HepG2 (cell line): ENCODE measurements at regions not wholly inside any gene's neighbourhood (a gene's known extent, or its start where the extent isn't known, plus 50 kb on each side); places are given as distances from the start of the nearest gene placed in this dataset.

ENCODE experiments used
- ATAC-seq: fragments of 200-7000 bp; cut with Tn5 transposase; 3 replicates; pipeline ENCODE4 v1.9.1; 2020; ENCODE audit warnings: mild to moderate bottlenecking, moderate library complexity
- BruUV-seq: library from RNA; stranded (reverse); fragments of 400-500 nt; replicated peaks from 2 replicates; lab custom pipeline; 2021; lab: Mats Ljungman, UMichigan
- CTCF ChIA-PET: fragments of 300-600 bp; formaldehyde crosslinking; extraction: SDS; loops from one replicate; lab custom pipeline; 2021; ENCODE audit warnings: low total read pairs, inconsistent platforms, low intra/inter-chr PET ratio; lab: Yijun Ruan, JAX
- POLR2A ChIA-PET: fragments of 350-600 bp; sonication (Branson Sonifier 250); formaldehyde crosslinking; loops from one replicate; lab custom pipeline; 2020; ENCODE audit warnings: antibody characterized with exemption, inconsistent platforms; lab: Yijun Ruan, JAX
- DNase-seq: peaks from one replicate; pipeline ENCODE4 v3.0.0-alpha.2; 2015; ENCODE audit warnings: low spot score
- FAIRE-seq: peaks from 3 replicates; lab custom pipeline; 2011; peaks lifted over from hg19 to GRCh38; lab: Jason Lieb, UNC
- H2AFZ ChIP-seq: one replicate; pipeline ENCODE4 v1.6.1; 2011; ENCODE audit warnings: low read length, inconsistent platforms
- H3K27ac ChIP-seq: fragments of 300-600 bp; 3 replicates; pipeline ENCODE4 v1.8.0; 2011; ENCODE audit warnings: mixed run types, mild to moderate bottlenecking, mixed read lengths, low read length, inconsistent platforms; ENCODE audit not compliant: insufficient read depth; ENCODE audit errors: extremely low read length
- H3K27me3 ChIP-seq, 2 experiments: fragments of 200-600 bp in 1 of 2; 2 replicates in 1 of 2; 3 replicates in 1 of 2; pipeline versions ENCODE4 v1.6.0 to v1.8.0; 2011; ENCODE audit warnings: low read length in 2 of 2, mild to moderate bottlenecking in 2 of 2, moderate library complexity in 2 of 2, inconsistent platforms in 1 of 2; ENCODE audit not compliant: insufficient read depth in 2 of 2, control insufficient read depth in 1 of 2
- H3K36me3 ChIP-seq, 2 experiments: fragments of 200-600 bp in 1 of 2; replicated peaks in 1 of 2; 2 replicates in 1 of 2; 3 replicates in 1 of 2; pipeline versions ENCODE4 v1.5.1 to v1.8.0; 2011; ENCODE audit warnings: low read length in 2 of 2, inconsistent platforms in 1 of 2; ENCODE audit not compliant: insufficient read depth in 2 of 2, control insufficient read depth in 1 of 2
- H3K4me1 ChIP-seq: 2 replicates; pipeline ENCODE4 v1.5.1; 2012; ENCODE audit warnings: low read length, inconsistent platforms; ENCODE audit not compliant: insufficient read depth
- H3K4me2 ChIP-seq: 2 replicates; pipeline ENCODE4 v1.6.0; 2011; ENCODE audit warnings: low read depth, low read length, inconsistent platforms
- H3K4me3 ChIP-seq, 3 experiments: fragments of 200-600 bp in 1 of 3; sonication (generic), shearing (Covaris generic) in 1 of 3; replicated peaks in 1 of 3; 2 replicates each; pipeline ENCODE4 v1.5.1; 2011 to 2016; ENCODE audit warnings: low read length in 3 of 3, inconsistent platforms in 2 of 3, low read depth in 2 of 3, mild to moderate bottlenecking in 2 of 3, control low read depth in 1 of 3, mixed read lengths in 1 of 3; ENCODE audit not compliant: insufficient read depth in 1 of 3
- H3K79me2 ChIP-seq: one replicate; pipeline ENCODE4 v1.6.1; 2011; ENCODE audit warnings: low read length, inconsistent platforms; ENCODE audit not compliant: insufficient read depth
- H3K9ac ChIP-seq: 2 replicates; pipeline ENCODE4 v1.6.0; 2011; ENCODE audit warnings: mild to moderate bottlenecking, low read depth, low read length, inconsistent platforms; ENCODE audit not compliant: insufficient read depth
- H3K9me3 ChIP-seq: 2 replicates; pipeline ENCODE4 v1.5.1; 2012; ENCODE audit warnings: mild to moderate bottlenecking, low read length
- H4K20me1 ChIP-seq: 2 replicates; pipeline ENCODE4 v1.6.0; 2011; ENCODE audit warnings: inconsistent platforms, mild to moderate bottlenecking, low read length, moderate library complexity; ENCODE audit not compliant: insufficient read depth
- ATRX ChIP-seq: sonication (generic); formaldehyde crosslinking; IDR thresholded peaks from 2 replicates; pipeline ENCODE4 v1.4.0; 2020; ENCODE audit warnings: missing genetic modification reagents, borderline replicate concordance
- CCDC6 ChIP-seq: sonication (generic); formaldehyde crosslinking; IDR thresholded peaks from 2 replicates; pipeline ENCODE4 v1.8.1; 2022; ENCODE audit warnings: mild to moderate bottlenecking, missing genetic modification reagents, moderate library complexity
- GABPA ChIP-seq, 2 experiments: IDR thresholded peaks; 2 replicates each; pipeline ENCODE4 v1.6.1; 2011 to 2016; ENCODE audit warnings: low read depth in 2 of 2, low read length in 1 of 2, missing biosample characterization in 1 of 2, missing genetic modification characterization in 1 of 2
- KAT8 ChIP-seq: IDR thresholded peaks from 2 replicates; pipeline ENCODE4 v1.6.1; 2016; ENCODE audit warnings: missing genetic modification reagents, missing compliant biosample characterization
- XRCC5 ChIP-seq: fragments of 200-400 bp; formaldehyde crosslinking; optimal IDR thresholded peaks from 2 replicates; pipeline ENCODE3; 2017; ENCODE audit warnings: mild to moderate bottlenecking, low read length
- ZFP41 ChIP-seq: sonication (generic); formaldehyde crosslinking; IDR thresholded peaks from 2 replicates; pipeline ENCODE4 v1.4.0; 2020; ENCODE audit warnings: mild to moderate bottlenecking, missing genetic modification reagents, borderline replicate concordance
- ZFP82 ChIP-seq: sonication (generic); formaldehyde crosslinking; IDR thresholded peaks from 2 replicates; pipeline ENCODE4 v1.5.1; 2020; ENCODE audit warnings: mild to moderate bottlenecking, missing genetic modification reagents, borderline replicate concordance
- ZNF766 ChIP-seq: sonication (generic); formaldehyde crosslinking; IDR thresholded peaks from 2 replicates; pipeline ENCODE4 v1.5.0; 2020; ENCODE audit warnings: missing genetic modification reagents, borderline replicate concordance
- ZNF879 ChIP-seq: sonication (generic); formaldehyde crosslinking; IDR thresholded peaks from 2 replicates; pipeline ENCODE4 v1.8.1; 2023; ENCODE audit warnings: missing genetic modification reagents
- WGBS: methylation state at CpG from one replicate; pipeline ENCODE4 v1.1.6; 2017; ENCODE audit warnings: low lambda C conversion rate; 5-methylcytosine and 5-hydroxymethylcytosine counted together
- in situ Hi-C: cut with HindIII; loops from 2 replicates; pipeline ENCODE4 v1.10.0; 2017; ENCODE audit warnings: low pct_unique_long_range_greater_than_20kb; ENCODE audit not compliant: extremely low pct_ligation_motif_present
- intact Hi-C: fragments of 100-400 bp; cut with micrococcal nuclease; formaldehyde crosslinking; loops from one replicate; pipeline ENCODE4 v1.10.0; 2022; ENCODE audit not compliant: unreplicated experiment
- TF ChIP-seq, protein P1 (sequence below): sonication (generic); formaldehyde crosslinking; IDR thresholded peaks from 2 replicates; pipeline ENCODE4 v1.4.0; 2020; ENCODE audit warnings: mild to moderate bottlenecking, missing genetic modification reagents, borderline replicate concordance
- TF ChIP-seq, protein P2 (sequence below): sonication (generic); formaldehyde crosslinking; IDR thresholded peaks from 2 replicates; pipeline ENCODE4 v1.4.0; 2020; ENCODE audit warnings: missing genetic modification reagents

- no peak for DNase-seq
- Histone ChIP-seq H3K4me1 (no peaks in the 10 kb centered on the region), H3K27ac (no peak overlapping the region), H3K79me2 (no peaks in the 10 kb centered on the region), H3K36me3 (no peaks in the 10 kb centered on the region), H3K27me3 (no peaks in the 10 kb centered on the region), H3K4me2 (no peak overlapping the region), H3K9ac (no peak overlapping the region), H3K9me3 (no peaks in the 10 kb centered on the region), H3K4me3 (no peak overlapping the region), H4K20me1 (no peaks in the 10 kb centered on the region), H2AFZ (no peak overlapping the region)
- 12% methylated on average over 4 of the region's 4 CpGs for WGBS
- intact Hi-C loops, result no loop called here
- ATAC-seq, result no peak
- no TSS peak for BruUV-seq
- ChIA-PET POLR2A (no interaction called here), CTCF (no interaction called here)
- in situ Hi-C loops, result no loop called here
- TF ChIP-seq ZFP41 (CRISPR knock-in tag) (no peak), XRCC5 (no peak), ZFP82 (CRISPR knock-in tag) (no peak), ZNF879 (CRISPR knock-in tag) (no peak), ZNF766 (CRISPR knock-in tag) (no peak), ATRX (CRISPR knock-in tag) (no peak), KAT8 (no peak), GABPA (IDR thresholded peaks at IDR 0.05; ENCODE audit: low read depth, low read length) (no peak), GABPA (CRISPR knock-in tag; IDR thresholded peaks at IDR 0.05; ENCODE audit: low read depth) (no peak), CCDC6 (CRISPR knock-in tag) (no peak)
- TF ChIP-seq, protein P1, sequence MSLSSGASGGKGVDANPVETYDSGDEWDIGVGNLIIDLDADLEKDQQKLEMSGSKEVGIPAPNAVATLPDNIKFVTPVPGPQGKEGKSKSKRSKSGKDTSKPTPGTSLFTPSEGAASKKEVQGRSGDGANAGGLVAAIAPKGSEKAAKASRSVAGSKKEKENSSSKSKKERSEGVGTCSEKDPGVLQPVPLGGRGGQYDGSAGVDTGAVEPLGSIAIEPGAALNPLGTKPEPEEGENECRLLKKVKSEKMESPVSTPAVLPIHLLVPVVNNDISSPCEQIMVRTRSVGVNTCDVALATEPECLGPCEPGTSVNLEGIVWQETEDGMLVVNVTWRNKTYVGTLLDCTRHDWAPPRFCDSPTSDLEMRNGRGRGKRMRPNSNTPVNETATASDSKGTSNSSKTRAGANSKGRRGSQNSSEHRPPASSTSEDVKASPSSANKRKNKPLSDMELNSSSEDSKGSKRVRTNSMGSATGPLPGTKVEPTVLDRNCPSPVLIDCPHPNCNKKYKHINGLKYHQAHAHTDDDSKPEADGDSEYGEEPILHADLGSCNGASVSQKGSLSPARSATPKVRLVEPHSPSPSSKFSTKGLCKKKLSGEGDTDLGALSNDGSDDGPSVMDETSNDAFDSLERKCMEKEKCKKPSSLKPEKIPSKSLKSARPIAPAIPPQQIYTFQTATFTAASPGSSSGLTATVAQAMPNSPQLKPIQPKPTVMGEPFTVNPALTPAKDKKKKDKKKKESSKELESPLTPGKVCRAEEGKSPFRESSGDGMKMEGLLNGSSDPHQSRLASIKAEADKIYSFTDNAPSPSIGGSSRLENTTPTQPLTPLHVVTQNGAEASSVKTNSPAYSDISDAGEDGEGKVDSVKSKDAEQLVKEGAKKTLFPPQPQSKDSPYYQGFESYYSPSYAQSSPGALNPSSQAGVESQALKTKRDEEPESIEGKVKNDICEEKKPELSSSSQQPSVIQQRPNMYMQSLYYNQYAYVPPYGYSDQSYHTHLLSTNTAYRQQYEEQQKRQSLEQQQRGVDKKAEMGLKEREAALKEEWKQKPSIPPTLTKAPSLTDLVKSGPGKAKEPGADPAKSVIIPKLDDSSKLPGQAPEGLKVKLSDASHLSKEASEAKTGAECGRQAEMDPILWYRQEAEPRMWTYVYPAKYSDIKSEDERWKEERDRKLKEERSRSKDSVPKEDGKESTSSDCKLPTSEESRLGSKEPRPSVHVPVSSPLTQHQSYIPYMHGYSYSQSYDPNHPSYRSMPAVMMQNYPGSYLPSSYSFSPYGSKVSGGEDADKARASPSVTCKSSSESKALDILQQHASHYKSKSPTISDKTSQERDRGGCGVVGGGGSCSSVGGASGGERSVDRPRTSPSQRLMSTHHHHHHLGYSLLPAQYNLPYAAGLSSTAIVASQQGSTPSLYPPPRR (CRISPR knock-in tag), result no peak
- TF ChIP-seq, protein P2, sequence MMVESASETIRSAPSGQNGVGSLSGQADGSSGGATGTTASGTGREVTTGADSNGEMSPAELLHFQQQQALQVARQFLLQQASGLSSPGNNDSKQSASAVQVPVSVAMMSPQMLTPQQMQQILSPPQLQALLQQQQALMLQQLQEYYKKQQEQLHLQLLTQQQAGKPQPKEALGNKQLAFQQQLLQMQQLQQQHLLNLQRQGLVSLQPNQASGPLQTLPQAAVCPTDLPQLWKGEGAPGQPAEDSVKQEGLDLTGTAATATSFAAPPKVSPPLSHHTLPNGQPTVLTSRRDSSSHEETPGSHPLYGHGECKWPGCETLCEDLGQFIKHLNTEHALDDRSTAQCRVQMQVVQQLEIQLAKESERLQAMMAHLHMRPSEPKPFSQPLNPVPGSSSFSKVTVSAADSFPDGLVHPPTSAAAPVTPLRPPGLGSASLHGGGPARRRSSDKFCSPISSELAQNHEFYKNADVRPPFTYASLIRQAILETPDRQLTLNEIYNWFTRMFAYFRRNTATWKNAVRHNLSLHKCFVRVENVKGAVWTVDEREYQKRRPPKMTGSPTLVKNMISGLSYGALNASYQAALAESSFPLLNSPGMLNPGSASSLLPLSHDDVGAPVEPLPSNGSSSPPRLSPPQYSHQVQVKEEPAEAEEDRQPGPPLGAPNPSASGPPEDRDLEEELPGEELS (CRISPR knock-in tag), result no peak
- FAIRE-seq, result no peak
Measured at GRCh38 chrX:39310891-39311290, 509.6 kb downstream of the MID1IP1 start.
